Endothelial cell (in vitro differentiated cells): ENCODE measurements at regions not wholly inside any gene's neighbourhood (a gene's known extent, or its start where the extent isn't known, plus 50 kb on each side); places are given as distances from the start of the nearest gene placed in this dataset.
A peak's percentile ranks its signal among the peaks of the same experiment; 100 is the strongest.

Source experiments
- DNase-seq: peaks from one replicate; pipeline ENCODE4 v3.0.0; 2021; ENCODE audit warnings: low spot score
- H3K27ac Mint-ChIP-seq: one replicate; pipeline ENCODE4 v1.8.0; 2021; ENCODE audit warnings: mixed read lengths, inconsistent platforms; ENCODE audit not compliant: unreplicated experiment
- H3K27me3 Mint-ChIP-seq: one replicate; pipeline ENCODE4 v1.8.0; 2021; ENCODE audit warnings: mild to moderate bottlenecking, moderate library complexity, mixed read lengths, inconsistent platforms; ENCODE audit not compliant: unreplicated experiment
- H3K36me3 Mint-ChIP-seq: one replicate; pipeline ENCODE4 v1.8.0; 2021; ENCODE audit warnings: mild to moderate bottlenecking, low read depth, mixed read lengths, inconsistent platforms; ENCODE audit not compliant: unreplicated experiment
- H3K4me1 Mint-ChIP-seq: one replicate; pipeline ENCODE4 v1.8.0; 2021; ENCODE audit warnings: mild to moderate bottlenecking, mixed read lengths, inconsistent platforms; ENCODE audit not compliant: unreplicated experiment
- H3K4me3 Mint-ChIP-seq: one replicate; pipeline ENCODE4 v1.8.0; 2021; ENCODE audit warnings: mild to moderate bottlenecking, mixed read lengths, inconsistent platforms; ENCODE audit not compliant: unreplicated experiment
- H3K9me3 Mint-ChIP-seq: one replicate; pipeline ENCODE4 v1.8.0; 2021; ENCODE audit warnings: mixed read lengths, inconsistent platforms; ENCODE audit not compliant: unreplicated experiment
- CTCF ChIP-seq: fragments of 200-600 bp; sonication (generic); IDR thresholded peaks from one replicate; pipeline ENCODE4 v1.5.0; 2021; ENCODE audit warnings: antibody characterized with exemption; ENCODE audit not compliant: unreplicated experiment

GRCh38 chr12:107404981-107405380, 280.6 kb upstream of the PWP1 start:
- peaks cover 5% of the 10 kb centered on the region for H3K36me3 Mint-ChIP-seq
- no peaks in the 10 kb centered on the region for H3K9me3 Mint-ChIP-seq
- peak; percentile 38 for DNase-seq
- peaks cover 13% of the 10 kb centered on the region for H3K27me3 Mint-ChIP-seq
- H3K4me1 Mint-ChIP-seq, result peaks cover 10% of the 10 kb centered on the region
- H3K4me3 Mint-ChIP-seq, result no peak overlapping the region
- no peak overlapping the region for H3K27ac Mint-ChIP-seq
- peak; percentile 27 for TF ChIP-seq CTCF

GRCh38 chr12:107405436-107405835, 280.2 kb upstream of the PWP1 start:
- TF ChIP-seq CTCF, result no peak
- H3K9me3 Mint-ChIP-seq, result no peaks in the 10 kb centered on the region
- peaks cover 5% of the 10 kb centered on the region for H3K36me3 Mint-ChIP-seq
- no peak for DNase-seq
- peaks cover 13% of the 10 kb centered on the region for H3K27me3 Mint-ChIP-seq
- peaks cover 5% of the 10 kb centered on the region for H3K4me1 Mint-ChIP-seq
- no peak overlapping the region for H3K27ac Mint-ChIP-seq
- H3K4me3 Mint-ChIP-seq, result no peak overlapping the region

- Mint-ChIP-seq H3K9me3 (no peaks in the 10 kb centered on the region), H3K27ac (no peak overlapping the region), H3K4me3 (no peak overlapping the region), H3K27me3 (peaks cover 12% of the 10 kb centered on the region), H3K36me3 (peaks cover 5% of the 10 kb centered on the region), H3K4me1 (no peaks in the 10 kb centered on the region)
- no peak for TF ChIP-seq CTCF
- DNase-seq, result no peak
These were observed 278.7 kb upstream of the PWP1 start for GRCh38 chr12:107406932-107407331.

GRCh38 chr12:107411792-107412535, 273.6 kb upstream of the PWP1 start:
- H3K27me3 Mint-ChIP-seq, result peaks cover 6% of the 10 kb centered on the region
- H3K4me1 Mint-ChIP-seq, result no peaks in the 10 kb centered on the region
- H3K36me3 Mint-ChIP-seq, result no peaks in the 10 kb centered on the region
- no peak for TF ChIP-seq CTCF
- H3K4me3 Mint-ChIP-seq, result no peak overlapping the region
- no peak overlapping the region for H3K27ac Mint-ChIP-seq
- DNase-seq, result no peak
- no peaks in the 10 kb centered on the region for H3K9me3 Mint-ChIP-seq

- Mint-ChIP-seq H3K36me3 (peaks cover 5% of the 10 kb centered on the region), H3K27ac (no peak overlapping the region), H3K9me3 (peaks cover 1% of the 10 kb centered on the region), H3K27me3 (peaks cover 2% of the 10 kb centered on the region), H3K4me1 (no peaks in the 10 kb centered on the region), H3K4me3 (no peak overlapping the region)
- no peak for TF ChIP-seq CTCF
- DNase-seq, result no peak
These were observed 270.5 kb upstream of the PWP1 start for GRCh38 chr12:107415071-107415470.
